GM12878 (cell line): ENCODE measurements at regions not wholly inside any gene's neighbourhood (a gene's known extent, or its start where the extent isn't known, plus 50 kb on each side); places are given as distances from the start of the nearest gene placed in this dataset.

ENCODE experiments used
- ATAC-seq: fragments of 200-7000 bp; cut with Tn5 transposase; 3 replicates; pipeline ENCODE4 v1.9.1; 2020; ENCODE audit warnings: mild to moderate bottlenecking, moderate library complexity
- BruUV-seq: library from RNA; stranded (reverse); fragments of 400-500 nt; replicated peaks from 2 replicates; lab custom pipeline; 2021; lab: Mats Ljungman, UMichigan
- CTCF ChIA-PET: fragments of 300-600 bp; sonication (Branson Sonifier 250); formaldehyde crosslinking; extraction: SDS; loops from one replicate; lab custom pipeline; 2021; ENCODE audit warnings: inconsistent platforms; lab: Yijun Ruan, JAX
- POLR2A ChIA-PET: fragments of 350-600 bp; formaldehyde crosslinking; extraction: SDS; loops from one replicate; lab custom pipeline; 2021; ENCODE audit warnings: inconsistent platforms; lab: Charles Lee
- RAD21 ChIA-PET: fragments of 300-600 bp; sonication (Branson Sonifier 250); formaldehyde crosslinking; loops from one replicate; lab custom pipeline; 2023; ENCODE audit warnings: antibody characterized with exemption; ENCODE audit not compliant: unreplicated experiment; lab: Charles Lee
- SMC1A ChIA-PET: fragments of 300-600 bp; sonication (Branson Sonifier 250); formaldehyde crosslinking; loops from one replicate; lab custom pipeline; 2023; ENCODE audit not compliant: unreplicated experiment, uncharacterized antibody; lab: Charles Lee
- DNase-seq: peaks from one replicate; pipeline ENCODE4 v3.0.0-alpha.2; 2011; ENCODE audit warnings: low read depth, low spot score
- FAIRE-seq: peaks from 3 replicates; lab custom pipeline; 2011; peaks lifted over from hg19 to GRCh38; lab: Jason Lieb, UNC
- H2AFZ ChIP-seq: 2 replicates; pipeline ENCODE4 v1.6.0; 2011; ENCODE audit warnings: low read depth, low read length, control low read depth; ENCODE audit not compliant: control insufficient read depth
- H3K27ac ChIP-seq: 2 replicates; pipeline ENCODE4 v1.5.1; 2011; ENCODE audit warnings: control low read depth; ENCODE audit not compliant: control insufficient read depth, insufficient read depth
- H3K27me3 ChIP-seq, 2 experiments: replicated peaks in 1 of 2; 2 replicates each; pipeline versions ENCODE4 v1.6.0 to v1.6.1; 2011; ENCODE audit warnings: low read length in 1 of 2; ENCODE audit not compliant: control insufficient read depth in 2 of 2, insufficient read depth in 2 of 2
- H3K36me3 ChIP-seq, 2 experiments: 2 replicates each; pipeline ENCODE4 v1.5.1; 2011; ENCODE audit warnings: low read length in 1 of 2; ENCODE audit not compliant: control insufficient read depth in 2 of 2, insufficient read depth in 2 of 2
- H3K4me1 ChIP-seq: 2 replicates; pipeline ENCODE4 v1.6.1; 2011; ENCODE audit warnings: mild to moderate bottlenecking, low read length, moderate library complexity, mixed read lengths; ENCODE audit not compliant: control insufficient read depth, insufficient read depth
- H3K4me2 ChIP-seq: 2 replicates; pipeline ENCODE4 v1.6.0; 2011; ENCODE audit warnings: control low read depth; ENCODE audit not compliant: control insufficient read depth, insufficient read depth
- H3K4me3 ChIP-seq: fragments of 200-600 bp; sonication (generic); 2 replicates; pipeline ENCODE4 v1.5.1; 2016
- H3K79me2 ChIP-seq: 2 replicates; pipeline ENCODE4 v1.6.0; 2011; ENCODE audit warnings: low read length; ENCODE audit not compliant: control insufficient read depth, insufficient read depth
- H3K9ac ChIP-seq: 2 replicates; pipeline ENCODE4 v1.8.0; 2011; ENCODE audit warnings: low read length, control low read depth, mixed read lengths; ENCODE audit not compliant: control insufficient read depth, insufficient read depth
- H3K9me3 ChIP-seq: replicated peaks from 3 replicates; pipeline ENCODE4 v1.5.1; 2011; ENCODE audit warnings: mild to moderate bottlenecking, low read length; ENCODE audit not compliant: control insufficient read depth, insufficient read depth
- H4K20me1 ChIP-seq: 2 replicates; pipeline ENCODE4 v1.6.0; 2011; ENCODE audit not compliant: control insufficient read depth, insufficient read depth
- SREBF2 ChIP-seq: IDR thresholded peaks from 2 replicates; pipeline ENCODE4 v1.6.1; 2012; ENCODE audit warnings: mild to moderate bottlenecking, low read length
- ZBTB11 ChIP-seq: fragments of 450-650 bp; formaldehyde crosslinking; IDR thresholded peaks from 2 replicates; pipeline ENCODE4 v1.5.0; 2022; ENCODE audit warnings: mild to moderate bottlenecking, missing genetic modification characterization
- WGBS: methylation state at CpG from one replicate; pipeline ENCODE4 v1.1.6; 2016; ENCODE audit warnings: low lambda C conversion rate; ENCODE audit not compliant: insufficient replicate concordance, insufficient coverage; ENCODE audit errors: missing lambda C conversion rate; 5-methylcytosine and 5-hydroxymethylcytosine counted together
- in situ Hi-C: fragments of 300-500 bp; cut with MboI; formaldehyde crosslinking; loops from 9 replicates; pipeline ENCODE4 v1.14.3; 2018; ENCODE audit warnings: mixed read lengths
- intact Hi-C: fragments of 100-400 bp; cut with micrococcal nuclease; formaldehyde crosslinking; loops from one replicate; pipeline ENCODE4 v1.14.2; 2022; ENCODE audit not compliant: unreplicated experiment
- TF ChIP-seq, protein P1 (sequence below): fragments of 450-650 bp; IDR thresholded peaks from 2 replicates; pipeline ENCODE4 v1.6.1; 2018; ENCODE audit warnings: mild to moderate bottlenecking, low read depth, moderate library complexity; ENCODE audit not compliant: partially characterized antibody
- TF ChIP-seq, protein P2 (sequence below): IDR thresholded peaks from 2 replicates; pipeline ENCODE4 v1.6.1; 2011; ENCODE audit warnings: low read depth, low read length, improper control_type of control experiment, borderline replicate concordance

DNA sequence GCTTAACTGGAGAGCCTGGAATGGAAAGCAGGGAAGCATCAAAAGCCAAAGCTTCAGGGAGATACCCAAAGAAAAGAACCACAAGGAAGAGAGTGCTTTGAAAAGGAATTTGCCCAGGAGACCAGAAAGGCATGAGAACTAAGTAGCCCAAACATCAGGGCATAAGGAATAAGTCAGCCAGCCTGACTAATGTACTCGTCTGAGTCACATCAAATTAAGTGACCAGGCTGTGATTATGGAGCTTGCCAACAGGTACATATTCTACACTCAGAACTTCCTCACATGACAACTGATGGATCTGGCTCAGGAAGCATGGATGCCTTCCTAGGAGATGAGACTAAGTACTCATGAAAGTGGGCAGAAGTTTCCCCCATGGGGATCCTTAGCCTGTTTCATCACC, 366.7 kb downstream of the BUD13 start:
- intact Hi-C loops = no loop called here
- no peak for FAIRE-seq
- POLR2A ChIA-PET = no interaction called here

More for the DNA sequence above, 366.7 kb downstream of the BUD13 start:
- Histone ChIP-seq H4K20me1 (no peaks in the 10 kb centered on the region), H3K79me2 (no peaks in the 10 kb centered on the region)
- CTCF ChIA-PET = no interaction called here
- TF ChIP-seq, protein P1, sequence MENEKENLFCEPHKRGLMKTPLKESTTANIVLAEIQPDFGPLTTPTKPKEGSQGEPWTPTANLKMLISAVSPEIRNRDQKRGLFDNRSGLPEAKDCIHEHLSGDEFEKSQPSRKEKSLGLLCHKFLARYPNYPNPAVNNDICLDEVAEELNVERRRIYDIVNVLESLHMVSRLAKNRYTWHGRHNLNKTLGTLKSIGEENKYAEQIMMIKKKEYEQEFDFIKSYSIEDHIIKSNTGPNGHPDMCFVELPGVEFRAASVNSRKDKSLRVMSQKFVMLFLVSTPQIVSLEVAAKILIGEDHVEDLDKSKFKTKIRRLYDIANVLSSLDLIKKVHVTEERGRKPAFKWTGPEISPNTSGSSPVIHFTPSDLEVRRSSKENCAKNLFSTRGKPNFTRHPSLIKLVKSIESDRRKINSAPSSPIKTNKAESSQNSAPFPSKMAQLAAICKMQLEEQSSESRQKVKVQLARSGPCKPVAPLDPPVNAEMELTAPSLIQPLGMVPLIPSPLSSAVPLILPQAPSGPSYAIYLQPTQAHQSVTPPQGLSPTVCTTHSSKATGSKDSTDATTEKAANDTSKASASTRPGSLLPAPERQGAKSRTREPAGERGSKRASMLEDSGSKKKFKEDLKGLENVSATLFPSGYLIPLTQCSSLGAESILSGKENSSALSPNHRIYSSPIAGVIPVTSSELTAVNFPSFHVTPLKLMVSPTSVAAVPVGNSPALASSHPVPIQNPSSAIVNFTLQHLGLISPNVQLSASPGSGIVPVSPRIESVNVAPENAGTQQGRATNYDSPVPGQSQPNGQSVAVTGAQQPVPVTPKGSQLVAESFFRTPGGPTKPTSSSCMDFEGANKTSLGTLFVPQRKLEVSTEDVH = no peak
- TF ChIP-seq ZBTB11 (no peak), SREBF2 (no peak)
- TF ChIP-seq, protein P2, sequence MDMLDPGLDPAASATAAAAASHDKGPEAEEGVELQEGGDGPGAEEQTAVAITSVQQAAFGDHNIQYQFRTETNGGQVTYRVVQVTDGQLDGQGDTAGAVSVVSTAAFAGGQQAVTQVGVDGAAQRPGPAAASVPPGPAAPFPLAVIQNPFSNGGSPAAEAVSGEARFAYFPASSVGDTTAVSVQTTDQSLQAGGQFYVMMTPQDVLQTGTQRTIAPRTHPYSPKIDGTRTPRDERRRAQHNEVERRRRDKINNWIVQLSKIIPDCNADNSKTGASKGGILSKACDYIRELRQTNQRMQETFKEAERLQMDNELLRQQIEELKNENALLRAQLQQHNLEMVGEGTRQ = no peak
- TF ChIP-seq, all 136 proteins: peak for 0
- in situ Hi-C loops = no loop called here
- Histone ChIP-seq H3K27me3 (peaks cover 0 to 3% of the 10 kb centered on the region in 2 experiments; a peak in 2 of 4 replicates), H3K4me1 (no peaks in the 10 kb centered on the region), H3K36me3 (no peaks in the 10 kb centered on the region), H3K4me2 (no peak overlapping the region), H3K27ac (no peak overlapping the region), H3K4me3 (no peak overlapping the region), H3K9ac (no peak overlapping the region), H2AFZ (no peak overlapping the region), H3K9me3 (no peaks in the 10 kb centered on the region)
- RAD21 ChIA-PET = no interaction called here
- DNase-seq (no peak), ATAC-seq (no peak)
- SMC1A ChIA-PET = no interaction called here
- 0% methylated on average over 1 of the region's 1 CpG for WGBS
- no TSS peak for BruUV-seq
